Parathyroid adenoma (tissue), 2 donors: ENCODE measurements at regions not wholly inside any gene's neighbourhood (a gene's known extent, or its start where the extent isn't known, plus 50 kb on each side); places are given as distances from the start of the nearest gene placed in this dataset.
A peak's percentile ranks its signal among the peaks of the same experiment; 100 is the strongest.

Experiments used
- H2AFZ ChIP-seq: fragments of 300-600 bp; sonication (generic); one replicate; pipeline ENCODE4 v1.7.0; 2017; ENCODE audit warnings: antibody characterized with exemption, mild to moderate bottlenecking
- H3K27ac ChIP-seq: fragments of 300-600 bp; sonication (generic); one replicate; pipeline ENCODE4 v1.7.0; 2017
- H3K27me3 ChIP-seq: fragments of 300-600 bp; sonication (generic); one replicate; pipeline ENCODE4 v1.7.0; 2017; ENCODE audit warnings: low read length; ENCODE audit not compliant: control insufficient read depth, insufficient read depth
- H3K36me3 ChIP-seq: fragments of 300-600 bp; sonication (generic); one replicate; pipeline ENCODE4 v1.7.0; 2017; ENCODE audit warnings: low read length; ENCODE audit not compliant: control insufficient read depth, insufficient read depth
- H3K4me1 ChIP-seq: fragments of 300-600 bp; sonication (generic); one replicate; pipeline ENCODE4 v1.7.0; 2017; ENCODE audit warnings: control low read depth
- H3K4me2 ChIP-seq: fragments of 300-600 bp; sonication (generic); one replicate; pipeline ENCODE4 v1.7.0; 2017; ENCODE audit warnings: low read length
- H3K4me3 ChIP-seq: fragments of 300-600 bp; sonication (generic); one replicate; pipeline ENCODE4 v1.7.0; 2017; ENCODE audit warnings: low read depth, low read length
- H3K79me2 ChIP-seq: fragments of 300-600 bp; sonication (generic); one replicate; pipeline ENCODE4 v1.7.0; 2017; ENCODE audit warnings: control low read depth
- H3K9ac ChIP-seq: fragments of 300-600 bp; sonication (generic); one replicate; pipeline ENCODE4 v1.7.0; 2017; ENCODE audit warnings: mild to moderate bottlenecking
- H3K9me3 ChIP-seq: fragments of 300-600 bp; sonication (generic); one replicate; pipeline ENCODE4 v1.7.0; 2017; ENCODE audit warnings: low read length; ENCODE audit not compliant: control insufficient read depth
- CTCF ChIP-seq: fragments of 300-600 bp; sonication (generic); IDR thresholded peaks from one replicate; pipeline ENCODE4 v1.7.0; 2017; ENCODE audit warnings: antibody characterized with exemption, mild to moderate bottlenecking
- donor health status: primary hyperparathyroidism.

DNA sequence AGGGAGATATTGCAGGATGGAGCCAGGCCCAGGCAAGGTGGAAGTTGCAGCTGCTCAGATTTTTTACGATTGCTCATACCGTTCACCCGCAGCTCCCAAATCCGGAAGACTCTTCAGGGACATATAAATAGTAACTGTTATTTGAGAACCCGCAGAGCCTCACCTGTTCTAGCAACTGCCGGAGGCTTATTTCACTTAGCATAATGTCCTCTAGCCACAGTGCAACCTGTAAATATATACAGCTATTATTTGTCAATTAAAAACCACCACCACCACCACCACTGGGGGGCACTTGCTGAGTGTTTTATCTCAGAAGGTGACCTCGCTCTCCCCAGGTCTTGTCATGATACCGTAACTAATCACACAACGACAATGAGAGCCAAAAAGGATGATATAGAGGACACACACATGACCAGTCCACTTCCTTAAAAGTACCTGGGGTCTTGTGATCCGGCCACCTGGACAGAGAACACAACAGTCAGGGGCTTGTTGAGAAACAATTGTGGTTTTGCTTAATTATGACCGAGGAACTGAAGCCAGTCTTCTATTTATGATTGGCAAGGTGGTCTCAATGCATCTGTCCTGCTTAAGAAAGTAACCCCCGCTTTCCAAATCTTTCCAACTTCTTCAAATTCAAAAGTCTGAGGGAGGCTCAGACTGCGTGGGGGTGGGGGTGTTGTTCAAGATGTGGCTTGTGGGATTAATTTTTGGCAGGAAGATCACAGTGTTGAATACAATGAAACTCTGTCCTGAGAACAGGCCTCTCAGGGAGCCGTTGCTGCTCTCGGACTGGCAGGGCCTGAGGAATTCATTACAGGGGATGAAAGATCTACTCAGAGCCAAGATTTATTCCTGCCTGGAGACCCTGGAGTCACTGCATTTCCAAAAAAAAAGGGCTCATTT is 72.3 kb upstream of the PRNP start:
- Histone ChIP-seq H3K4me3 (no peak overlapping the region), H3K79me2 (no peaks in the 10 kb centered on the region), H3K9me3 (no peaks in the 10 kb centered on the region), H3K27me3 (no peaks in the 10 kb centered on the region), H3K27ac (no peak overlapping the region), H3K4me2 (no peak overlapping the region), H2AFZ (peak overlapping the region; percentile 46), H3K36me3 (no peaks in the 10 kb centered on the region), H3K9ac (no peak overlapping the region), H3K4me1 (peaks cover 7% of the 10 kb centered on the region)
- no peak for TF ChIP-seq CTCF

DNA sequence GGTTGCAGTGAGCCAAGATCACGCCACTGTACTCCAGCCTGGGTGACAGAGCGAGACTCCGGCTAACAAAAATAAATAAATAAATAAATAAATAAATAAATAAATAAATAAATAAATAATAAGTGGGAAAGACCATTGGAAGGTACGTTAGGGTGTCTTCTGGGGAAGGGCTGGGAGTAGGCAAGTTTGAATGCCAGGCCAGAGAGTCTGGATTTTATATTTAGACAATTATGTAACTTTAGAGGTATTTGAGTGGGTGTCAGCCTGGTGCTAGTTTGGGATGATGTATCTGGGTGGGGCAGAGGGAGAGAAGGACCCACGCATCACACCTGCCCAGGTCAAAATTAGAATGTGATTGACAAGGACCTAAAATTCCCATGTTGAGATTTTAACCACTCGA is 73.1 kb upstream of the PRNP start:
- H3K4me3 ChIP-seq = no peak overlapping the region
- no peaks in the 10 kb centered on the region for H3K27me3 ChIP-seq
- H3K27ac ChIP-seq = no peak overlapping the region
- no peaks in the 10 kb centered on the region for H3K79me2 ChIP-seq
- no peak overlapping the region for H3K9ac ChIP-seq
- no peaks in the 10 kb centered on the region for H3K36me3 ChIP-seq
- H3K4me2 ChIP-seq = no peak overlapping the region
- peaks cover 7% of the 10 kb centered on the region for H3K4me1 ChIP-seq
- no peak for TF ChIP-seq CTCF
- no peaks in the 10 kb centered on the region for H3K9me3 ChIP-seq
- H2AFZ ChIP-seq = peak overlapping the region; percentile 46

DNA sequence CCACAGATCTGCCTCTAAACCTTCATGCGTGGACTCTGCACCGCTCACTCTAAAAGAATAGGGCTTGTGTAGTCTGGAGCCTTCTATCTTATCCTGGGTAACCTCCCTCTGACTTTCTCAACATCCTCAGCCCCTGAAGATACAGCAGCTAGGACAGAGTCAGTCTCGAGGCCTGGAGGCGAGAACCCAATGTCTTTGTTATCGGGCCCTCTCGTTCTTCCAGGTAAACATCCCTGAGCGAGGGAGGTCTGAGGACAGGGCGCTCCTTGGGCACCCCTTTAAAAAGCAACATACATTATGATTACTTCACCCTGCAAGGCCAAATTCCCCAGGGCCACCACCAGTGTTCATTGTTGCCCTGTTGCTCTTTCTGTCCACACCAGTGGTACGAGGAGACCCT is 75.4 kb upstream of the PRNP start:
- H3K4me3 ChIP-seq = no peak overlapping the region
- H3K27me3 ChIP-seq = no peaks in the 10 kb centered on the region
- no peak overlapping the region for H3K27ac ChIP-seq
- no peaks in the 10 kb centered on the region for H3K9me3 ChIP-seq
- H3K4me2 ChIP-seq = no peak overlapping the region
- no peak overlapping the region for H2AFZ ChIP-seq
- H3K9ac ChIP-seq = no peak overlapping the region
- no peaks in the 10 kb centered on the region for H3K36me3 ChIP-seq
- no peaks in the 10 kb centered on the region for H3K79me2 ChIP-seq
- peaks cover 7% of the 10 kb centered on the region for H3K4me1 ChIP-seq
- TF ChIP-seq CTCF = no peak

DNA sequence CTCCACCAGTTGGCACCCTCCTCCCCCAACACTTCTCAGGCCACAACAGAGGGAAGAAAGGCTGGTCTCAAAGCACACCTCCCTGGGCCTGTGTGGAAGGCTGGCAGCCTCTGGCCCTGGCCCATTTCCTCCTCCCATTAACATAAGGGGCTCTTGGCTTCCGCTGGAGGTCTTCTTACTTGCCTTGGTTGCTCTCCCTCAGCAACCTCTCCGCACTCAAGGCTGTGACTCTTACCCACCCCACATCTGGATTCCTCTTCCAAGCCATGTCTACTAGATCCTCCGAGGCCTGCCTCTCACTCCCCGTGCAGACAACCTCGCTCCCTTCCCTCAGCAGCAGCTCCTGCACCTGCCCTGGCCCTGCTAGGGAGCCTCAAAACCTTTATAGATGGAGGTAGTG is 76.7 kb upstream of the PRNP start:
- H2AFZ ChIP-seq = no peak overlapping the region
- H3K27ac ChIP-seq = no peak overlapping the region
- H3K36me3 ChIP-seq = no peaks in the 10 kb centered on the region
- H3K4me1 ChIP-seq = peaks cover 7% of the 10 kb centered on the region
- no peaks in the 10 kb centered on the region for H3K9me3 ChIP-seq
- H3K9ac ChIP-seq = no peak overlapping the region
- no peak for TF ChIP-seq CTCF
- H3K27me3 ChIP-seq = no peaks in the 10 kb centered on the region
- no peaks in the 10 kb centered on the region for H3K79me2 ChIP-seq
- no peak overlapping the region for H3K4me2 ChIP-seq
- no peak overlapping the region for H3K4me3 ChIP-seq

- no peak overlapping the region for H3K4me3 ChIP-seq
- H3K36me3 ChIP-seq = no peaks in the 10 kb centered on the region
- no peaks in the 10 kb centered on the region for H3K27me3 ChIP-seq
- no peaks in the 10 kb centered on the region for H3K9me3 ChIP-seq
- no peak overlapping the region for H3K4me2 ChIP-seq
- peaks cover 6% of the 10 kb centered on the region for H3K4me1 ChIP-seq
- no peak overlapping the region for H3K27ac ChIP-seq
- H2AFZ ChIP-seq = no peak overlapping the region
- no peaks in the 10 kb centered on the region for H3K79me2 ChIP-seq
- no peak for TF ChIP-seq CTCF
- H3K9ac ChIP-seq = no peak overlapping the region
These were observed 77.4 kb upstream of the PRNP start for GRCh38 chr20:4608861-4609260.
